Mesenchymal stem cell (in vitro differentiated cells and primary cell): ENCODE measurements at regions not wholly inside any gene's neighbourhood (a gene's known extent, or its start where the extent isn't known, plus 50 kb on each side); places are given as distances from the start of the nearest gene placed in this dataset.

ENCODE experiments used
- DNase-seq: peaks from one replicate; pipeline ENCODE4 v3.0.0-alpha.2; 2013
- H2AFZ ChIP-seq: one replicate; pipeline ENCODE4 v1.6.1; 2013; ENCODE audit warnings: low read depth, mild to moderate bottlenecking, control low read depth, inconsistent platforms, low read length, moderate library complexity
- H2AK5ac ChIP-seq: 2 replicates; pipeline ENCODE4 v1.6.1; 2013; ENCODE audit warnings: low read length, moderate library complexity, mild to moderate bottlenecking, inconsistent platforms; ENCODE audit not compliant: severe bottlenecking
- H2BK120ac ChIP-seq: one replicate; pipeline ENCODE4 v1.6.1; 2013; ENCODE audit warnings: low read depth, mild to moderate bottlenecking, inconsistent platforms, low read length, moderate library complexity
- H2BK12ac ChIP-seq, 2 experiments: one replicate each; pipeline ENCODE4 v1.6.1; 2013; ENCODE audit warnings: inconsistent platforms in 2 of 2, low read length in 2 of 2, mild to moderate bottlenecking in 2 of 2, moderate library complexity in 2 of 2, control low read depth in 1 of 2
- H2BK15ac ChIP-seq: one replicate; pipeline ENCODE4 v1.6.1; 2013; ENCODE audit warnings: mild to moderate bottlenecking, low read depth, inconsistent platforms; ENCODE audit not compliant: poor library complexity, severe bottlenecking
- H2BK5ac ChIP-seq: 2 replicates; pipeline ENCODE4 v1.6.1; 2013; ENCODE audit warnings: low read depth, mild to moderate bottlenecking, low read length, control low read depth, inconsistent platforms; ENCODE audit not compliant: poor library complexity, severe bottlenecking
- H3K14ac ChIP-seq, 2 experiments: one replicate each; pipeline ENCODE4 v1.6.1; 2013; ENCODE audit warnings: inconsistent platforms in 2 of 2, low read length in 2 of 2, control low read depth in 1 of 2, mild to moderate bottlenecking in 1 of 2, moderate library complexity in 1 of 2
- H3K18ac ChIP-seq, 2 experiments: one replicate each; pipeline ENCODE4 v1.6.1; 2013; ENCODE audit warnings: inconsistent platforms in 2 of 2, low read length in 2 of 2, control low read depth in 1 of 2, low read depth in 1 of 2, mild to moderate bottlenecking in 1 of 2
- H3K23ac ChIP-seq, 2 experiments: one replicate each; pipeline ENCODE4 v1.6.1; 2013; ENCODE audit warnings: inconsistent platforms in 2 of 2, low read length in 2 of 2, mild to moderate bottlenecking in 2 of 2, moderate library complexity in 2 of 2, control low read depth in 1 of 2
- H3K27ac ChIP-seq: 2 replicates; pipeline ENCODE4 v1.5.1; 2013; ENCODE audit warnings: mild to moderate bottlenecking, moderate library complexity, low read length, control low read depth, inconsistent platforms; ENCODE audit not compliant: poor library complexity, severe bottlenecking
- H3K27me3 ChIP-seq, 2 experiments: 2 replicates each; pipeline versions ENCODE4 v1.6.1 to v1.7.0; 2013; ENCODE audit warnings: low read length in 2 of 2, mild to moderate bottlenecking in 2 of 2, moderate library complexity in 2 of 2, control low read depth in 1 of 2, inconsistent platforms in 1 of 2; ENCODE audit not compliant: control insufficient read depth in 1 of 2, insufficient read depth in 1 of 2
- H3K36me3 ChIP-seq, 2 experiments: 2 replicates each; pipeline versions ENCODE4 v1.6.1 to v1.7.0; 2013; ENCODE audit warnings: low read length in 2 of 2, control low read depth in 1 of 2, inconsistent platforms in 1 of 2, low read depth in 1 of 2, mild to moderate bottlenecking in 1 of 2; ENCODE audit not compliant: insufficient read depth in 2 of 2, control insufficient read depth in 1 of 2
- H3K4ac ChIP-seq, 2 experiments: one replicate each; pipeline ENCODE4 v1.6.1; 2013; ENCODE audit warnings: inconsistent platforms in 2 of 2, low read length in 2 of 2, mild to moderate bottlenecking in 2 of 2, moderate library complexity in 2 of 2, control low read depth in 1 of 2, low read depth in 1 of 2
- H3K4me1 ChIP-seq: 2 replicates; pipeline ENCODE4 v1.6.1; 2013; ENCODE audit warnings: low read depth, low read length, control low read depth; ENCODE audit not compliant: control insufficient read depth, insufficient read depth
- H3K4me2 ChIP-seq: 2 replicates; pipeline ENCODE4 v1.6.1; 2013; ENCODE audit warnings: low read length, mild to moderate bottlenecking, inconsistent platforms; ENCODE audit not compliant: poor library complexity, severe bottlenecking
- H3K4me3 ChIP-seq, 2 experiments: 2 replicates each; pipeline versions ENCODE4 v1.5.1 to v1.7.0; 2013; ENCODE audit warnings: low read length in 2 of 2, mild to moderate bottlenecking in 2 of 2, control low read depth in 1 of 2, low read depth in 1 of 2; ENCODE audit not compliant: insufficient read depth in 1 of 2
- H3K79me1 ChIP-seq: replicated peaks from 2 replicates; pipeline ENCODE4 v1.6.1; 2013; ENCODE audit warnings: mild to moderate bottlenecking, control low read depth, low read length, inconsistent platforms; ENCODE audit not compliant: poor library complexity, severe bottlenecking
- H3K9ac ChIP-seq: 2 replicates; pipeline ENCODE4 v1.7.0; 2013; ENCODE audit warnings: mild to moderate bottlenecking, low read length, moderate library complexity
- H3K9me3 ChIP-seq: 2 replicates; pipeline ENCODE4 v1.7.0; 2013; ENCODE audit warnings: mild to moderate bottlenecking, low read length; ENCODE audit not compliant: control insufficient read depth
- H4K8ac ChIP-seq: one replicate; pipeline ENCODE4 v1.6.1; 2013; ENCODE audit warnings: inconsistent platforms, mild to moderate bottlenecking, low read length, moderate library complexity
- H4K91ac ChIP-seq: one replicate; pipeline ENCODE4 v1.6.1; 2013; ENCODE audit warnings: mild to moderate bottlenecking, low read length, inconsistent platforms
- WGBS: methylation state at CpG from one replicate; pipeline ENCODE4 v1.1.7; 2013; ENCODE audit warnings: mixed read lengths; 5-methylcytosine and 5-hydroxymethylcytosine counted together

- WGBS, result 59% methylated on average over 5 of the region's 5 CpGs
- H3K4ac ChIP-seq, result no peak overlapping the region
- no peak overlapping the region for H2BK120ac ChIP-seq
- no peak overlapping the region for H2AFZ ChIP-seq
- H4K8ac ChIP-seq, result no peak overlapping the region
- no peak overlapping the region for H2AK5ac ChIP-seq
- H3K18ac ChIP-seq, result no peak overlapping the region
- H2BK12ac ChIP-seq, result no peak overlapping the region
- H3K23ac ChIP-seq, result no peak overlapping the region
- DNase-seq, result no peak
- H3K9ac ChIP-seq, result no peak overlapping the region
- H2BK15ac ChIP-seq, result no peak overlapping the region
- H3K79me1 ChIP-seq, result no peaks in the 10 kb centered on the region
- H4K91ac ChIP-seq, result no peak overlapping the region
- H2BK5ac ChIP-seq, result no peak overlapping the region
- no peaks in the 10 kb centered on the region for H3K27me3 ChIP-seq
- no peak overlapping the region for H3K27ac ChIP-seq
- H3K4me2 ChIP-seq, result no peak overlapping the region
- H3K4me1 ChIP-seq, result no peaks in the 10 kb centered on the region
- H3K14ac ChIP-seq, result no peak overlapping the region
- H3K9me3 ChIP-seq, result no peaks in the 10 kb centered on the region
- no peak overlapping the region for H3K4me3 ChIP-seq
- H3K36me3 ChIP-seq, result no peaks in the 10 kb centered on the region
These were observed 69.0 kb upstream of the DDX18 start for GRCh38 chr2:117745537-117745936.

GRCh38 chr2:117755768-117756167 lies 58.7 kb upstream of the DDX18 start:
- H2AFZ ChIP-seq, result no peak overlapping the region
- H2BK12ac ChIP-seq, result no peak overlapping the region
- H2BK5ac ChIP-seq, result no peak overlapping the region
- H4K91ac ChIP-seq, result no peak overlapping the region
- H3K36me3 ChIP-seq, result no peaks in the 10 kb centered on the region
- no peak overlapping the region for H2BK15ac ChIP-seq
- no peaks in the 10 kb centered on the region for H3K27me3 ChIP-seq
- 50% methylated on average over 2 of the region's 2 CpGs for WGBS
- no peak overlapping the region for H3K9ac ChIP-seq
- no peak overlapping the region for H3K23ac ChIP-seq
- H3K4me3 ChIP-seq, result no peak overlapping the region
- H3K4me1 ChIP-seq, result no peaks in the 10 kb centered on the region
- H2BK120ac ChIP-seq, result no peak overlapping the region
- H3K79me1 ChIP-seq, result no peaks in the 10 kb centered on the region
- H3K9me3 ChIP-seq, result no peaks in the 10 kb centered on the region
- no peak overlapping the region for H4K8ac ChIP-seq
- H3K27ac ChIP-seq, result no peak overlapping the region
- peak overlapping the region in 1 of 2 experiments; percentile 21 for H3K18ac ChIP-seq
- H3K4ac ChIP-seq, result no peak overlapping the region
- no peak overlapping the region for H3K4me2 ChIP-seq
- no peak overlapping the region for H3K14ac ChIP-seq
- H2AK5ac ChIP-seq, result no peak overlapping the region
- no peak for DNase-seq

- Histone ChIP-seq H3K4me1 (no peaks in the 10 kb centered on the region), H3K4ac (no peak overlapping the region), H3K27me3 (no peaks in the 10 kb centered on the region), H4K91ac (no peak overlapping the region), H3K4me3 (no peak overlapping the region), H3K9ac (no peak overlapping the region), H4K8ac (peak overlapping the region; percentile 67), H3K36me3 (no peaks in the 10 kb centered on the region), H2BK5ac (no peak overlapping the region), H2BK12ac (no peak overlapping the region), H3K14ac (no peak overlapping the region), H3K79me1 (no peaks in the 10 kb centered on the region), H2AFZ (no peak overlapping the region), H3K23ac (no peak overlapping the region), H2BK15ac (no peak overlapping the region), H2AK5ac (no peak overlapping the region), H3K4me2 (no peak overlapping the region), H3K9me3 (no peaks in the 10 kb centered on the region), H2BK120ac (no peak overlapping the region), H3K27ac (no peak overlapping the region), H3K18ac (no peak overlapping the region)
- WGBS, result 43% methylated on average over 1 of the region's 1 CpG
- DNase-seq, result peak; percentile 39
These were observed 53.6 kb upstream of the DDX18 start for GRCh38 chr2:117760916-117761315.

GRCh38 chr2:117762454-117762853 lies 52.0 kb upstream of the DDX18 start:
- H3K9me3 ChIP-seq, result no peaks in the 10 kb centered on the region
- H3K4me1 ChIP-seq, result no peaks in the 10 kb centered on the region

More at GRCh38 chr2:117762454-117762853, 52.0 kb upstream of the DDX18 start:
- H2BK12ac ChIP-seq, result no peak overlapping the region
- H3K27ac ChIP-seq, result no peak overlapping the region
- H3K4ac ChIP-seq, result no peak overlapping the region
- H3K14ac ChIP-seq, result no peak overlapping the region
- no peak overlapping the region for H3K4me2 ChIP-seq
- no peak for DNase-seq
- H4K8ac ChIP-seq, result no peak overlapping the region
- no peaks in the 10 kb centered on the region for H3K27me3 ChIP-seq
- no peaks in the 10 kb centered on the region for H3K79me1 ChIP-seq
- H2BK15ac ChIP-seq, result no peak overlapping the region
- no peak overlapping the region for H2AK5ac ChIP-seq
- H2BK120ac ChIP-seq, result no peak overlapping the region
- H3K18ac ChIP-seq, result no peak overlapping the region
- no peaks in the 10 kb centered on the region for H3K36me3 ChIP-seq
- H3K4me3 ChIP-seq, result no peak overlapping the region
- H4K91ac ChIP-seq, result no peak overlapping the region
- no peak overlapping the region for H2AFZ ChIP-seq
- no peak overlapping the region for H3K23ac ChIP-seq
- H2BK5ac ChIP-seq, result no peak overlapping the region
- H3K9ac ChIP-seq, result no peak overlapping the region
